HuH-7.5 (cell line): ENCODE measurements at regions not wholly inside any gene's neighbourhood (a gene's known extent, or its start where the extent isn't known, plus 50 kb on each side); places are given as distances from the start of the nearest gene placed in this dataset.

Experiments
- DNase-seq: peaks from one replicate; pipeline ENCODE4 v3.0.0; 2011; ENCODE audit warnings: low spot score

GRCh38 chr12:69189378-69189978, 49.9 kb upstream of the CPSF6 start:
- DNase-seq: no peak
